SK-N-SH treated with all-trans-retinoic acid at 6 μM for 48 hours (cell line): ENCODE measurements at regions not wholly inside any gene's neighbourhood (a gene's known extent, or its start where the extent isn't known, plus 50 kb on each side); places are given as distances from the start of the nearest gene placed in this dataset.
A peak's percentile ranks its signal among the peaks of the same experiment; 100 is the strongest.

ENCODE experiments used
- ATAC-seq: fragments of 200-7000 bp; cut with Tn5 transposase; 3 replicates; pipeline ENCODE4 v1.9.1; 2020; ENCODE audit warnings: mild to moderate bottlenecking, moderate library complexity
- CREB5 ChIP-seq: fragments of 250-450 bp; sonication (Bioruptor Pico); IDR thresholded peaks from 2 replicates; pipeline ENCODE4 v1.5.1; 2020; ENCODE audit warnings: low read depth, mild to moderate bottlenecking, moderate library complexity
- CSRNP3 ChIP-seq: fragments of 250-450 bp; sonication (Bioruptor Pico); IDR thresholded peaks from 2 replicates; pipeline ENCODE4 v1.5.1; 2021; ENCODE audit warnings: mild to moderate bottlenecking, moderate library complexity
- ESRRG ChIP-seq: fragments of 250-450 bp; sonication (Bioruptor Pico); IDR thresholded peaks from 2 replicates; pipeline ENCODE4 v1.6.1; 2021; ENCODE audit warnings: mild to moderate bottlenecking
- GLIS3 ChIP-seq: fragments of 250-450 bp; sonication (Bioruptor Pico); IDR thresholded peaks from 2 replicates; pipeline ENCODE4 v1.5.0; 2020; ENCODE audit warnings: mild to moderate bottlenecking, moderate library complexity
- ISL1 ChIP-seq: fragments of 250-450 bp; sonication (Bioruptor Pico); IDR thresholded peaks from 2 replicates; pipeline ENCODE4 v2.1.2; 2022; ENCODE audit warnings: mild to moderate bottlenecking, moderate library complexity
- OSR1 ChIP-seq: fragments of 250-450 bp; sonication (Bioruptor Pico); IDR thresholded peaks from 2 replicates; pipeline ENCODE4 v1.8.0; 2022; ENCODE audit warnings: moderate library complexity, mild to moderate bottlenecking, inconsistent platforms
- PATZ1 ChIP-seq: fragments of 250-450 bp; sonication (Bioruptor Pico); IDR thresholded peaks from 2 replicates; pipeline ENCODE4 v1.8.0; 2020; ENCODE audit warnings: mild to moderate bottlenecking, moderate library complexity, borderline replicate concordance
- POU6F1 ChIP-seq: fragments of 250-450 bp; sonication (Bioruptor Pico); IDR thresholded peaks from 2 replicates; pipeline ENCODE4 v1.8.0; 2021; ENCODE audit warnings: low read depth, mild to moderate bottlenecking, moderate library complexity, borderline replicate concordance
- PPARA ChIP-seq: fragments of 250-450 bp; sonication (Bioruptor Pico); IDR thresholded peaks from 2 replicates; pipeline ENCODE4 v1.5.0; 2020; ENCODE audit warnings: mild to moderate bottlenecking, borderline replicate concordance
- RARB ChIP-seq: fragments of 250-450 bp; sonication (Bioruptor Pico); IDR thresholded peaks from 2 replicates; pipeline ENCODE4 v1.8.0; 2021; ENCODE audit warnings: mild to moderate bottlenecking, moderate library complexity
- SNAI2 ChIP-seq: fragments of 250-450 bp; sonication (Bioruptor Pico); IDR thresholded peaks from 2 replicates; pipeline ENCODE4 v1.5.0; 2020; ENCODE audit warnings: mild to moderate bottlenecking, moderate library complexity
- TCF4 ChIP-seq: fragments of 250-450 bp; sonication (Bioruptor Pico); IDR thresholded peaks from 2 replicates; pipeline ENCODE4 v1.8.0; 2021; ENCODE audit warnings: mild to moderate bottlenecking, moderate library complexity, borderline replicate concordance
- TSHZ2 ChIP-seq: fragments of 250-450 bp; sonication (Bioruptor Pico); IDR thresholded peaks from 2 replicates; pipeline ENCODE4 v1.5.0; 2020; ENCODE audit warnings: mild to moderate bottlenecking, moderate library complexity
- ZC3H10 ChIP-seq: fragments of 250-450 bp; sonication (Bioruptor Pico); IDR thresholded peaks from 2 replicates; pipeline ENCODE4 v1.5.1; 2021; ENCODE audit warnings: mild to moderate bottlenecking, moderate library complexity
- ZFP3 ChIP-seq: fragments of 250-450 bp; sonication (Bioruptor Pico); IDR thresholded peaks from 2 replicates; pipeline ENCODE4 v1.5.0; 2020; ENCODE audit warnings: mild to moderate bottlenecking, moderate library complexity
- ZFP30 ChIP-seq: fragments of 450-650 bp; formaldehyde crosslinking; IDR thresholded peaks from 2 replicates; pipeline ENCODE4 v1.5.0; 2022; ENCODE audit warnings: mild to moderate bottlenecking, moderate library complexity
- ZNF565 ChIP-seq: fragments of 450-650 bp; formaldehyde crosslinking; conservative IDR thresholded peaks from 2 replicates; pipeline ENCODE4 v1.5.0; 2020; ENCODE audit warnings: low read depth, mild to moderate bottlenecking, moderate library complexity

- TF ChIP-seq CREB5 (CRISPR knock-in tag) (no peak), ZFP30 (CRISPR knock-in tag) (no peak), RARB (CRISPR knock-in tag) (no peak), PPARA (CRISPR knock-in tag) (no peak), OSR1 (CRISPR knock-in tag) (no peak)
- TF ChIP-seq, all 23 proteins: peak for 0
Observed at GRCh38 chr16:85237817-85238216, 125.5 kb upstream of the CIBAR2 start (continued).

- TF ChIP-seq TCF4 (peak; percentile 28; the same call in 1 of the 2 replicates), SNAI2 (CRISPR knock-in tag) (no peak), PATZ1 (peak; percentile 61; the same call in 1 of the 2 replicates)
- ATAC-seq: peak; percentile 6; the same call in 1 of the 3 replicates
Observed at GRCh38 chr16:85238233-85238647, 126.0 kb upstream of the CIBAR2 start.

GRCh38 chr16:85239239-85239638, 127.0 kb upstream of the CIBAR2 start:
- TF ChIP-seq OSR1 (CRISPR knock-in tag) (no peak), ISL1 (CRISPR knock-in tag) (no peak), ESRRG (CRISPR knock-in tag) (no peak), POU6F1 (CRISPR knock-in tag) (no peak), PATZ1 (no peak), CREB5 (CRISPR knock-in tag) (no peak), ZC3H10 (no peak), ZFP30 (CRISPR knock-in tag) (no peak), ZNF565 (CRISPR knock-in tag) (no peak), CSRNP3 (CRISPR knock-in tag) (no peak), ZFP3 (CRISPR knock-in tag) (no peak), PPARA (CRISPR knock-in tag) (no peak), RARB (CRISPR knock-in tag) (no peak), SNAI2 (CRISPR knock-in tag) (no peak), TSHZ2 (CRISPR knock-in tag) (no peak), GLIS3 (CRISPR knock-in tag) (no peak)
- TF ChIP-seq, all 23 proteins: peak for 0
- ATAC-seq: no peak
